Kidney tubule cell (primary cell): ENCODE measurements at regions not wholly inside any gene's neighbourhood (a gene's known extent, or its start where the extent isn't known, plus 50 kb on each side); places are given as distances from the start of the nearest gene placed in this dataset.

Experiments
- DNase-seq: peaks from one replicate; pipeline ENCODE4 v3.0.0-alpha.2; 2018; ENCODE audit warnings: low spot score

GRCh38 chr10:36373424-36374096 lies 731.5 kb upstream of the FZD8 start:
- DNase-seq = no peak

- no peak for DNase-seq
These were observed 725.3 kb upstream of the FZD8 start for GRCh38 chr10:36367362-36367761.

- no peak for DNase-seq
These were observed 724.7 kb upstream of the FZD8 start for GRCh38 chr10:36366843-36367242.

- no peak for DNase-seq
These were observed 724.0 kb upstream of the FZD8 start for GRCh38 chr10:36366065-36366464.

GRCh38 chr10:36362257-36362656 lies 720.2 kb upstream of the FZD8 start:
- no peak for DNase-seq

GRCh38 chr10:36358736-36359135 lies 716.6 kb upstream of the FZD8 start:
- peak; percentile 73 for DNase-seq

GRCh38 chr10:36354633-36355032 lies 712.5 kb upstream of the FZD8 start:
- DNase-seq = no peak

- DNase-seq = no peak
These were observed 709.1 kb upstream of the FZD8 start for GRCh38 chr10:36351159-36351558.

GRCh38 chr10:36349445-36350078 lies 707.5 kb upstream of the FZD8 start:
- peak; percentile 17 for DNase-seq

GRCh38 chr10:36345807-36346206 lies 703.7 kb upstream of the FZD8 start:
- DNase-seq = no peak

- no peak for DNase-seq
These were observed 703.1 kb upstream of the FZD8 start for GRCh38 chr10:36345175-36345533.

GRCh38 chr10:36344240-36345174 lies 702.4 kb upstream of the FZD8 start:
- no peak for DNase-seq

- DNase-seq = no peak
These were observed 700.7 kb upstream of the FZD8 start for GRCh38 chr10:36342781-36343180.

- DNase-seq = no peak
These were observed 699.4 kb upstream of the FZD8 start for GRCh38 chr10:36341471-36341870.

GRCh38 chr10:36336315-36336714 lies 694.2 kb upstream of the FZD8 start:
- DNase-seq = no peak

GRCh38 chr10:36333446-36333845 lies 691.4 kb upstream of the FZD8 start:
- DNase-seq = no peak

- no peak for DNase-seq
These were observed 690.8 kb upstream of the FZD8 start for GRCh38 chr10:36332926-36333325.

GRCh38 chr10:36331121-36331520 lies 689.0 kb upstream of the FZD8 start:
- DNase-seq = no peak

- no peak for DNase-seq
These were observed 683.7 kb upstream of the FZD8 start for GRCh38 chr10:36325815-36326214.

GRCh38 chr10:36324831-36325230 lies 682.7 kb upstream of the FZD8 start:
- DNase-seq = no peak

- no peak for DNase-seq
These were observed 671.0 kb upstream of the FZD8 start for GRCh38 chr10:36313142-36313541.

GRCh38 chr10:36303896-36304295 lies 661.8 kb upstream of the FZD8 start:
- DNase-seq = no peak

- DNase-seq = no peak
These were observed 660.0 kb upstream of the FZD8 start for GRCh38 chr10:36302086-36302485.
